GM18907 (cell line): ENCODE measurements at regions not wholly inside any gene's neighbourhood (a gene's known extent, or its start where the extent isn't known, plus 50 kb on each side); places are given as distances from the start of the nearest gene placed in this dataset.
"Not testable (repeated sequence)": the region's sequence is repeated elsewhere in the genome, so short reads cannot be mapped to it uniquely, and the experiment has no call there.

Experiments used
- ATAC-seq: cut with Tn5 transposase; IDR thresholded peaks from one replicate; pipeline ENCODE4 v1.9.1; 2021; ENCODE audit warnings: mild to moderate bottlenecking, moderate library complexity; ENCODE audit not compliant: unreplicated experiment

GRCh38 chr5:156006026-156006647, 320.8 kb upstream of the SGCD start:
- ATAC-seq, result no peak

DNA sequence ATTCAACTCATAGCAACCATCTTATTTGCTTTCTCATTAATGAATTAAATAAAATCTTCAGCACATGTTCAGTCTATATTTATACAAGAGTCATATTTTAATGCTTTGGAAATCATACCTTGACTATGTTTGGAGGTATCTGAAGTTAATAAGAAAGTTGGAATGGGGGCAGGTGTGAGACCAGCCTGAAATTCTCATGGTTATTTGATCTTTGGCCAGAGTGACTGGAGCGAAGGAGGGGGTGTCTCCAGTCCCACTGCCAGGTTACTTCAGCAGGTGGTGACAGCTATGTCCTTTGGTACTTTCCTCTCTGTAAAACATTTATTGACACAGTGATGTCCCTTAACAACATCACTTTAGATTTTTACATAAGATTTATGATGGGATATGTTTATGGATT, 318.1 kb upstream of the SGCD start:
- ATAC-seq, result no peak

- ATAC-seq, result no peak
Observed at GRCh38 chr5:156009583-156009982, 317.4 kb upstream of the SGCD start.

GRCh38 chr5:156015137-156015536, 311.8 kb upstream of the SGCD start:
- ATAC-seq, result no peak

DNA sequence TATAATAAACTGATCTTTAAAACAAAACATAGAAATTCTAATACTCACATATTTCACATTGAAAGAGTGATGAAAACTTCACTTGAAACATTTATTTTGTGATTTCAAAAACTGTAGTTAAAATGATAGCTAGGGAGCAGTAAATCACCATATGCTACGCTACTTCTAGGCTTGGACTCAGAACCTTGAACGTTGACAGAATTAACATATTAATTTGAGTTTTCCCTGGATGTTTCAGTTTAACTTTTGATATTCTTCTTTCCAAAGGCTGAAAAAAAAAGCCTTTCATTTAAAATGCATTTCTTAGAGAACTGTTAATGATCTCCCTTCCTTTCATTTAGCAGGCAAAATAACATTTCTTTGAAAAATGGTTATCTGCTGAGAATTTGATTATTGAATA, 307.8 kb upstream of the SGCD start:
- no peak for ATAC-seq

GRCh38 chr5:156019571-156020180, 307.3 kb upstream of the SGCD start:
- no peak for ATAC-seq

GRCh38 chr5:156020647-156021046, 306.3 kb upstream of the SGCD start:
- no peak for ATAC-seq

DNA sequence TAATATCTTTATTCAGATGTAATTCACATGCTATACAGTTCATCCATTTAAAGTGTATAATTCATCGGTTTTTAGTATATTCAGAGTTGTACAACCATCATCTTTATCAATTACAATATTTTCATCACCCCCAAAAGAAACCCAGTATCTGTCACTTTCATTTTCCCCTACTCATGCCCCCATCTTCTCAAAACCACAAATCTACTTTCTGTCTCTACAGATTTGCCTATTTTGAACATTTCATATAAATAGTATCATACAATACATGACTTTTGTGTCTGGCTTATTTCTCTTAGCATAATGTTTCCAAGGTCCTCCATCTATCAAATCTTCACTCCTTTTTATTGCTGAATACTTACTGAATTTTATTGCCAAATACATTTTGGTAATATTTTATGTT, 305.1 kb upstream of the SGCD start:
- no peak for ATAC-seq

GRCh38 chr5:156025656-156026055, 301.3 kb upstream of the SGCD start:
- ATAC-seq, result no peak

DNA sequence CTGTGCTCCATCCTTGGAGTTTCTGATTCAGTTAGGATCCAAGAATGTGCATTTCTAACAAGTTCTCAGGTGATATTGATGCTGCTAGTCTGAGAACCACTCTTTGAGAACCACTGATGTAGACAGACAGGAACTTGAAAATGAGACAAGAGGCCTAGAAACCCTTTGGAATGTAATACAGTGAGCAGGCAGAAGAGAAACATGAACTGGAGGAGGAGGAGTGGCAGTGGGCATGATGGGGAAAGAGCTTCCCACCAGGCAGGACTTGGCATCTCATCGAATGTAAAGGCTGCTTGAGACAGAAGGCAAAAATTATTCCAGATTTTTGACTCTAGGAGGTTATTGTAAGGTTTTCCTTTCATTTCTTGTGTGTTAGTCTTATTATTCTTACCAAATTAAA, 295.8 kb upstream of the SGCD start:
- no peak for ATAC-seq

- no peak for ATAC-seq
Observed at GRCh38 chr5:156036640-156037039, 290.3 kb upstream of the SGCD start.

- no peak for ATAC-seq
Observed at GRCh38 chr5:156037151-156037909, 289.6 kb upstream of the SGCD start.

DNA sequence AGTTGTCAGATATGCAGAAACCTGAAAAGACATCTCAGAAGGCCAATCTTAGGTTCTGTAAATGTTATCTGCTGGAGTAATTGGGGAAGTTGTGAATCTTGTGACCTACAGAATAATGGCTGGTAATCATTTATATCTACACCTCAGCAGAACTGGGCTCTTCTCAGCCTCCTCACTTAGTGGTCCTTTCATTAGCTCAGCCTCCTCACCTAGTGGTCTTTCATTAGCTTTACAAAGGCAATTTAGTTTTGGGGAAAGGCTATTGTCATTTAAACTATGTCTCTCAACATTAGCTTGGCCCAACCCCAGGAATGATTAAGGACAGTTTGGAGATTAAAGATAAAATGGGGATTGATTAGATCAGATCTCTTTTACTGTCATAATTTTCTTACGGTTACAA, 284.2 kb upstream of the SGCD start:
- no peak for ATAC-seq

- ATAC-seq, result no peak
Observed at GRCh38 chr5:156043351-156043750, 283.6 kb upstream of the SGCD start.

DNA sequence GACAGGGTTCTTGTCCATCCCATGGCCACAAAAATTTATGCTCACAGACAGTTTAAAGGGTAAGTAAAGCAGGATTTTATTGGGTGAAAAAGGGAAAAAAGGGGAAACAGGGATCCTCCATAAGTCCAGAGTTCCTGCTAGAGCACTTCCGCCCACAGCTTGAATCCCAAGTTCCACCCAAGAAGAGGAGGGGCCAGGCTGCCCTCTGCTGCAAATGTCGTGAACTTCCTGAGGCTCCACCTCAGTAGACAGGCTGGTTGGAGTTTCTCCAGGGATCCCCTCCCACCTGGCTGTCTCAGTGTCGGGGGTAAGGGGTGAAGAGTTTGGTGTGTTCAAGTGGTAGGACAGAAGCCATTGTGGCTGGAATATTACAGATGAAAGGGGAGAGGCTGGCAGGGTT, 275.0 kb upstream of the SGCD start:
- no peak for ATAC-seq

GRCh38 chr5:156052656-156053055, 274.3 kb upstream of the SGCD start:
- no peak for ATAC-seq

DNA sequence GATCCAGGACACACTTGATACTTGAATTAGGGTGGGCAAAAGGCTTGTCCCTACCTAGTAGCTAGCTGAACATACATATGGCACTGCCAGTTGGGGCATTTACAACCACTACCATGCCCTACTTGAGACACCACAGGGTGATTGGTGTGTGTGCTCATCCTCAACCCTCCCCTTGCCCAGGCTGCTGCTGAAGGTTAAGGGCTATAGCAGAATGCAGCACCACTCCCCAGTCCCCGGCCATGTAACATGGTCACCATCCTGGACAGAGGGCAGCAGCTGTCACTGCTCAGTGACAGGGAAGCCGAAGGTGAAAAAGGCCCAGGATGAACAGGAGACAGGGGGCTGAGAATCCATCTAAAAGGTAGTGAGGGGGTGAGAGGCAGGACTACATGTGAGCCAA, 273.9 kb upstream of the SGCD start:
- ATAC-seq, result no peak

DNA sequence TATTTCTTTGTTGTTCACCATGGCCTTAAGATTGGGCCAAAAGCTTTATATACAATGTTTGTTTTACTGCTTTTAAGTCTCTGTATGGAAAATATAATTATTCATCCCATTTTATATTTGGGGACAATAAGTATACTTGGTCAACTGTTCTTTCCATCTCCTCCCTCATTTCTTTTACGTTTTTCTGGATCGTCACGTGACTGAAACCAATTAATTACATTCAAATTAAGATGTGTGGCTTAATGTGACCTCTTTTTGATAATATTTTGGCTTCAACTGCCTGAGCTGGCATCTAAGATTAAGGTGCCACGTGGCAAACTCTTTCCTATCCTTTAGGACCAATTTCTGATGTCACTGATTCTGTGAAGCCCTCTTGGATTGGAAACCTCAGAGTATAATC, 250.1 kb upstream of the SGCD start:
- ATAC-seq, result no peak

DNA sequence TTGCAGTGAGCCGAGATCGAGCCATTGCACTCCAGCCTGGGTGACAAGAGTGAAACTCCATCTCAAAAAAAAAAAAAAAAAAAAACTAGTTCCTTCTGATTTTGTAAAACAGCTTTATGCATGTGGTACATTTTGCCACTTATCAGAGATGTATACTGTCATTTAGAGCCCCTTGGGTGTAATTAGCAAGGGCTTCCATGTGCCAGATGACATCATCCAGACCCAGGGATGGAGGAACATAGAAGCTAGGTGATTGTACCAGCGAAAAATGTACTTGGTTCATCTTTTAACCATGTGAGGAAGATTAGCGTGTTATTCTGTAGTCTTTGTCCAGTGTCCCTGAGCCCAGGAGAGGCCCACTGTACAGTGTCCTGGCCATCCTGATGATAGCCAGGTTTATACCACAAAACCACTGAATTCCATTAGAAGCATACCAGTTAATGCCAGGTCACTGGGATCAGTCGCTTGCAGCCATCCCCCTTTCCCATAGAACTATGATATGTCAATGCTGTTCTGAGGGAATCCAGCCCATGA, 239.3 kb upstream of the SGCD start:
- ATAC-seq, result no peak

DNA sequence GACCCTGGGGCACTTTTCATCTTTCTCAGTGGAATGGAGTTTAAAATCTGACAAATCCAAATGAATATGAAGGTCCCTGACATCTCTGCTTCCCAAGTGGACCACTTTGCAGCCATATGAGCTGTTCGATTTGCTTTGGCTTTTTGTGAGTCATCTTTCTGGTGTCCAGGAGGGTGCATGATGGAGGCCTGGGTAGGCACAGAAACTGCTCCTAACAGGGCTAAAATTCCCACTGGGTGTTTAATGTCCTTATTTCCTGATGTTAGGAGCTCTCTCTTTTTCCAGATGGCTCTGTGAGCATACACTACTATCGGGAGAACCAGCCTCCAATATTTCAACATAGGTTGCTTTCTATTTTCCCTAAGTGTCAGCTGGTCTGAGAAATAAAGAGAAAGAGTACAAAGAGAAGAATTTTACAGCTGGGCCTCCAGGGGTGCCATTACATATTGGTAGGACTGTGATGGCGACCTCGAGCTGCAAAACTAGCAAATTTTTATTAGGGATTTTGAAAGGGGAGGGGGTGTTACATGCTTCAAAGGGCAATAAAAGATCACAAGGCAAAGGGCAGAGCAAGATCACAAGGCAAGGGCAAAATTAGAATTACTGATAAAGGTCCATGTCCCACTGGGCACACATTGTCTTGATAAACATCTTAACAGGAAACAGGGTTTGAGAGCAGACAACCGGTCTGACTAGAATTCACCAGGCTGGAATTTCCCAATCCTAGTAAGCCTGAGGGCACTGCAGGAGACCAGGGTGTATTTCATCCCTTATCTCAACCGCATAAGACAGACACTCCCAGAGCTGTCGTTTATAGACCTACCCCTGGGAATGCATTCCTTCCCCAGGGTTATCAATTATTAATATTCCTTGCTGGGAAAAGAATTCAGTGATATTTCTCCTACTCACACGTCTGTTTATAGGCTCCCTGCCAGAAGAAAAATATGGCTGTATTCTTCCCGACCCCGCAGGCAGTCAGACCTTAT, 236.7 kb upstream of the SGCD start:
- not testable (repeated sequence) for ATAC-seq

- no peak for ATAC-seq
Observed at GRCh38 chr5:156093024-156093423, 233.9 kb upstream of the SGCD start.
